Esophagus squamous epithelium (tissue), 4 donors: ENCODE measurements at regions not wholly inside any gene's neighbourhood (a gene's known extent, or its start where the extent isn't known, plus 50 kb on each side); places are given as distances from the start of the nearest gene placed in this dataset.

Experiments
- CTCF ChIP-seq, 6 experiments: fragments of 450-650 bp in 4 of 6; fragments of 200-600 bp in 2 of 6; sonication (generic) in 2 of 6; IDR thresholded peaks; one replicate each; pipeline ENCODE4 v1.5.1; 2016 to 2019; ENCODE audit warnings: antibody characterized with exemption in 6 of 6, mild to moderate bottlenecking in 4 of 6, moderate library complexity in 4 of 6
- POLR2A ChIP-seq, 4 donors: fragments of 450-650 bp; IDR thresholded peaks; one replicate each; pipeline ENCODE4 v1.6.1; 2017; ENCODE audit warnings: antibody characterized with exemption in 4 of 4, mild to moderate bottlenecking in 4 of 4, moderate library complexity in 3 of 4

GRCh38 chr3:163935411-163935810 is 1142.9 kb downstream of the SI start:
- no peak for TF ChIP-seq POLR2A (IDR thresholded peaks at IDR 0.05)
- TF ChIP-seq CTCF (IDR thresholded peaks at IDR 0.05) = no peak
